Right lobe of liver (tissue), 4 donors: ENCODE measurements at regions not wholly inside any gene's neighbourhood (a gene's known extent, or its start where the extent isn't known, plus 50 kb on each side); places are given as distances from the start of the nearest gene placed in this dataset.

Experiments used
- POLR2A ChIP-seq: fragments of 450-650 bp; IDR thresholded peaks from one replicate; pipeline ENCODE4 v1.6.1; 2017; ENCODE audit warnings: antibody characterized with exemption, mild to moderate bottlenecking
- TF ChIP-seq, protein P1 (sequence below), 4 donors: fragments of 200-600 bp in 3 of 4; fragments of 450-650 bp in 1 of 4; IDR thresholded peaks; one replicate each; pipeline versions ENCODE4 v1.5.1 to v1.8.0; 2016 to 2022; ENCODE audit warnings: antibody characterized with exemption in 4 of 4, mild to moderate bottlenecking in 2 of 4
- donor health status: DM: no; HTN: no; CAD: no.
- donor health status: DM: no; HTN: no; CAD: no.
- donor health status: DM: no; HTN: yes; CAD: no.

DNA sequence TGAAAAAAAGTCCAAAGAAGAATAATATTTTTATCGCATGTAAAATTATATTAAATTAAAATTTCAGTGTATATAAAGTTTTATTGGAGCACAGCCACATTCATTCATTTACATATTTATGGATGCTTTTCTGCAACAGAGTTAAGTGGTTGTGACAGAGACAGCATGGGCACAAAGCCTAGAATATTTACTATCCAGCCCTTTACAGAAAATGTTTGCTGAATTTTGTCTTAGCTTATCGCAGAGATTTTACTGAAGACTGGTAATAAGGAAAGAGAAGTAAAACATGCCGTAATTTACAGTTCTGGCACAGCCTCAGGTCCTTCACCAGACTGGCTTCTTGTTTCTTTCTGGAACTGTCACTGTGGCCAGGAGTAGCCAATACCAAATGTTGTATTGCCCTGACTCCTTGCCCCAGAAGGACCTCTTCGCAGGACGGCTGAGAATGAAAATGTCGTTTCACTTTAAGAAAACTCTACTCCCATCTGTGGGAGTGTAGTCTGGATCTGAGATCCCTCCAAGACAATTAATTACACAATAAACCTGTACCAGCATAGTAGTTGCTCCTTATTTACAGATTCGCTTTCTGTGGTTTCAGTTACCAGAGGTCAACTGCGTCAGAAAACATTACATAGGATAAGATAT, 94.9 kb upstream of the GOT2 start:
- no peak for TF ChIP-seq POLR2A
- TF ChIP-seq, protein P1, sequence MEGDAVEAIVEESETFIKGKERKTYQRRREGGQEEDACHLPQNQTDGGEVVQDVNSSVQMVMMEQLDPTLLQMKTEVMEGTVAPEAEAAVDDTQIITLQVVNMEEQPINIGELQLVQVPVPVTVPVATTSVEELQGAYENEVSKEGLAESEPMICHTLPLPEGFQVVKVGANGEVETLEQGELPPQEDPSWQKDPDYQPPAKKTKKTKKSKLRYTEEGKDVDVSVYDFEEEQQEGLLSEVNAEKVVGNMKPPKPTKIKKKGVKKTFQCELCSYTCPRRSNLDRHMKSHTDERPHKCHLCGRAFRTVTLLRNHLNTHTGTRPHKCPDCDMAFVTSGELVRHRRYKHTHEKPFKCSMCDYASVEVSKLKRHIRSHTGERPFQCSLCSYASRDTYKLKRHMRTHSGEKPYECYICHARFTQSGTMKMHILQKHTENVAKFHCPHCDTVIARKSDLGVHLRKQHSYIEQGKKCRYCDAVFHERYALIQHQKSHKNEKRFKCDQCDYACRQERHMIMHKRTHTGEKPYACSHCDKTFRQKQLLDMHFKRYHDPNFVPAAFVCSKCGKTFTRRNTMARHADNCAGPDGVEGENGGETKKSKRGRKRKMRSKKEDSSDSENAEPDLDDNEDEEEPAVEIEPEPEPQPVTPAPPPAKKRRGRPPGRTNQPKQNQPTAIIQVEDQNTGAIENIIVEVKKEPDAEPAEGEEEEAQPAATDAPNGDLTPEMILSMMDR (IDR thresholded peaks at IDR 0.05), result no peak
